GM20000 (cell line): ENCODE measurements at regions not wholly inside any gene's neighbourhood (a gene's known extent, or its start where the extent isn't known, plus 50 kb on each side); places are given as distances from the start of the nearest gene placed in this dataset.

Experiments used
- DNase-seq: peaks from one replicate; pipeline ENCODE4 v3.0.0; 2012; ENCODE audit warnings: low spot score
- CTCF ChIP-seq: IDR thresholded peaks from 2 replicates; pipeline ENCODE4 v1.5.1; 2012; ENCODE audit warnings: mild to moderate bottlenecking, control low read depth; ENCODE audit errors: extremely low read depth, missing control alignments

- DNase-seq, result no peak
- no peak for TF ChIP-seq CTCF
Observed at GRCh38 chr6:125365230-125365629, 63.5 kb upstream of the HDDC2 start.

GRCh38 chr6:125367036-125367782 is 65.4 kb upstream of the HDDC2 start:
- DNase-seq, result no peak
- TF ChIP-seq CTCF, result no peak

- no peak for DNase-seq
Observed at GRCh38 chr6:125370343-125370742, 68.6 kb upstream of the HDDC2 start.

GRCh38 chr6:125375013-125375412 is 73.2 kb upstream of the HDDC2 start:
- DNase-seq, result no peak
- no peak for TF ChIP-seq CTCF

More at GRCh38 chr6:125370343-125370742, 68.6 kb upstream of the HDDC2 start:
- no peak for TF ChIP-seq CTCF

- DNase-seq, result no peak
- no peak for TF ChIP-seq CTCF
Observed at GRCh38 chr6:125375821-125376220, 74.1 kb upstream of the HDDC2 start.

- no peak for DNase-seq
- TF ChIP-seq CTCF, result no peak
Observed at GRCh38 chr6:125377621-125378020, 75.9 kb upstream of the HDDC2 start.

- TF ChIP-seq CTCF, result no peak
- no peak for DNase-seq
Observed at GRCh38 chr6:125379174-125379573, 77.4 kb upstream of the HDDC2 start.
